RWPE1 (cell line): ENCODE measurements at regions not wholly inside any gene's neighbourhood (a gene's known extent, or its start where the extent isn't known, plus 50 kb on each side); places are given as distances from the start of the nearest gene placed in this dataset.

Experiments
- CTCF ChIA-PET: fragments of 350-600 bp; sonication (Branson Sonifier 250); formaldehyde crosslinking; extraction: SDS; loops from one replicate; lab custom pipeline; 2021; lab: Yijun Ruan, JAX
- POLR2A ChIA-PET: fragments of 400-600 bp; formaldehyde crosslinking; extraction: SDS; loops from one replicate; lab custom pipeline; 2020; ENCODE audit warnings: antibody characterized with exemption; ENCODE audit not compliant: low non-redundant PET; lab: Yijun Ruan, JAX
- DNase-seq: peaks from one replicate; pipeline ENCODE4 v3.0.0; 2012; ENCODE audit warnings: low spot score
- H3K27ac ChIP-seq: fragments of 450-650 bp; 2 replicates; pipeline ENCODE4 v1.5.1; 2017
- TF ChIP-seq, protein P1 (sequence below): fragments of 450-650 bp; conservative IDR thresholded peaks from 2 replicates; pipeline ENCODE4 v1.5.1; 2017; ENCODE audit warnings: low read depth, mild to moderate bottlenecking

GRCh38 chr2:16291731-16292550 is 351.6 kb downstream of the MYCN start:
- TF ChIP-seq, protein P1, sequence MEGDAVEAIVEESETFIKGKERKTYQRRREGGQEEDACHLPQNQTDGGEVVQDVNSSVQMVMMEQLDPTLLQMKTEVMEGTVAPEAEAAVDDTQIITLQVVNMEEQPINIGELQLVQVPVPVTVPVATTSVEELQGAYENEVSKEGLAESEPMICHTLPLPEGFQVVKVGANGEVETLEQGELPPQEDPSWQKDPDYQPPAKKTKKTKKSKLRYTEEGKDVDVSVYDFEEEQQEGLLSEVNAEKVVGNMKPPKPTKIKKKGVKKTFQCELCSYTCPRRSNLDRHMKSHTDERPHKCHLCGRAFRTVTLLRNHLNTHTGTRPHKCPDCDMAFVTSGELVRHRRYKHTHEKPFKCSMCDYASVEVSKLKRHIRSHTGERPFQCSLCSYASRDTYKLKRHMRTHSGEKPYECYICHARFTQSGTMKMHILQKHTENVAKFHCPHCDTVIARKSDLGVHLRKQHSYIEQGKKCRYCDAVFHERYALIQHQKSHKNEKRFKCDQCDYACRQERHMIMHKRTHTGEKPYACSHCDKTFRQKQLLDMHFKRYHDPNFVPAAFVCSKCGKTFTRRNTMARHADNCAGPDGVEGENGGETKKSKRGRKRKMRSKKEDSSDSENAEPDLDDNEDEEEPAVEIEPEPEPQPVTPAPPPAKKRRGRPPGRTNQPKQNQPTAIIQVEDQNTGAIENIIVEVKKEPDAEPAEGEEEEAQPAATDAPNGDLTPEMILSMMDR, result no peak
- no peak overlapping the region for H3K27ac ChIP-seq
- CTCF ChIA-PET, result interaction anchor here (0.7 kb wide), 1 partner anchor 186 kb away, joined by 3 read pairs; no protein-coding TSS in a partner anchor
- DNase-seq, result no peak
- POLR2A ChIA-PET, result no interaction called here

DNA sequence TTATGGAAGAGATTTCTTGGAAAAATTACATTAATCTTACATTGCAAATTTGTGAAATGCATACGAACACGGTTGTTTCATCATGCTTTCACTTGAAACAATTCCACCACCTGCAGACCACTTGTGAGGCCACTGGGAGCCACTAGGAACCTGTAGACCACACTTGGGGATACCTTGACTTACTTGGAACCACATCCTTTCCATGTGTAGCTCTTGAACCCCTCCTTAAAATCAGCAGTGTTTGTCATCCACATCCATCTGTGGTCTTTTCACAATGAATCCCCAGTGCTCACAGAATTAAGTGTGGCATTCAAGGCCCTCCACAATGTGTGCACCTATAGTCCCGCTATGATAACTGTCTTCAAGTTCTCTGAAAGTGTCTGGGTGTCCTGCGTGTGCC is 350.9 kb downstream of the MYCN start:
- POLR2A ChIA-PET, result no interaction called here
- no peak for DNase-seq
- no peak overlapping the region for H3K27ac ChIP-seq
- TF ChIP-seq, protein P1, result no peak
- CTCF ChIA-PET, result no interaction called here

GRCh38 chr2:16290311-16291020 is 350.1 kb downstream of the MYCN start:
- no peak for DNase-seq
- no peak overlapping the region for H3K27ac ChIP-seq
- TF ChIP-seq, protein P1, result no peak
- CTCF ChIA-PET, result no interaction called here
- POLR2A ChIA-PET, result no interaction called here

GRCh38 chr2:16288371-16289112 is 348.2 kb downstream of the MYCN start:
- H3K27ac ChIP-seq, result no peak overlapping the region
- ChIA-PET CTCF (interaction anchor here (1.0 kb wide), 1 partner anchor 8 kb away, joined by 3 read pairs; no protein-coding TSS in a partner anchor), POLR2A (no interaction called here)
- DNase-seq, result no peak
- TF ChIP-seq, protein P1, result no peak

GRCh38 chr2:16287831-16288230 is 347.5 kb downstream of the MYCN start:
- H3K27ac ChIP-seq, result no peak overlapping the region
- TF ChIP-seq, protein P1, result no peak
- POLR2A ChIA-PET, result no interaction called here
- CTCF ChIA-PET, result interaction anchor here (1.0 kb wide), 1 partner anchor 9 kb away, joined by 3 read pairs; no protein-coding TSS in a partner anchor
- DNase-seq, result no peak

- DNase-seq, result no peak
- POLR2A ChIA-PET, result no interaction called here
- TF ChIP-seq, protein P1, result no peak
- CTCF ChIA-PET, result no interaction called here
- no peak overlapping the region for H3K27ac ChIP-seq
These were observed 346.9 kb downstream of the MYCN start for GRCh38 chr2:16287281-16287680.
